PC-3 (cell line): ENCODE measurements at regions not wholly inside any gene's neighbourhood (a gene's known extent, or its start where the extent isn't known, plus 50 kb on each side); places are given as distances from the start of the nearest gene placed in this dataset.

Experiments used
- CTCF ChIP-seq: fragments of 300-600 bp; sonication (generic); conservative IDR thresholded peaks from 2 replicates; pipeline ENCODE4 v1.5.1; 2017; ENCODE audit warnings: antibody characterized with exemption, low read depth, mild to moderate bottlenecking, low read length
- EZH2 ChIP-seq: fragments of 300-600 bp; sonication (generic); IDR thresholded peaks from one replicate; pipeline ENCODE4 v1.6.1; 2017; ENCODE audit warnings: antibody characterized with exemption, mild to moderate bottlenecking, low read length; ENCODE audit not compliant: unreplicated experiment

DNA sequence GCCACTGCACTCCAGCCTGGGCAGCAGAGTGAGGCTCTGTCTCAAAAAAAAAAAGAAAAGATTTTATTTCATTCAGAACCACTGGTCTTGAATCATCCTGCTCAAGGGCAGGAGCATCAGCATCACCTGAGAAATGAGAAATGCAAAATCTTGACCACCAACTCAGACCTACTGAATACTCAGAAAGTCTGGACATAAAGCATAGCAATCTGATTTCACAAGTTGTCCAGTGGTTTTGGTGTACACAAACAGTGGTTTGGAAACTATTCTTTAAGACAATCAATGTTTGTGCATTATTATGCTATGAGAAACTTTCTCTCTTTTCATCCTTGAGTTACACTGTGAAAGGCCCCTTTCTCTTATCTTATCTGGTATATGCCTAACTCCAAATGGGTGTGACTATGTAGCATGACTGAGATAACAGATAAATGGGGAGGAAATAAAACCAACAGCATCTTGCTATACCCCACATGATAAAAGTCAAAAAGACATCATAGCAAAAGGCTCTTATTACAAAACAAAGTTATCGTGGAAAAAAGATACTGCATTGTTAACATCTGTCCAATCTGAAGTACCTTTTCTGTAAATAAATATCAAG, 174.2 kb upstream of the STT3B start:
- TF ChIP-seq CTCF, result no peak
- TF ChIP-seq EZH2, result no peak
